ENCODE measurements at regions not wholly inside any gene's neighbourhood (a gene's known extent, or its start where the extent isn't known, plus 50 kb on each side); places are given as distances from the start of the nearest gene placed in this dataset.

GRCh38 chr5:125506124-125506523, 759.7 kb upstream of the ZNF608 start:
- no peak for DNase-seq (ENCODE audit: low spot score)

- no peak for DNase-seq (ENCODE audit: low spot score)
Measured at GRCh38 chr5:125508225-125508624, 761.8 kb upstream of the ZNF608 start.

GRCh38 chr5:125510651-125511050, 764.2 kb upstream of the ZNF608 start:
- no peak for DNase-seq (ENCODE audit: low spot score)

- DNase-seq (ENCODE audit: low spot score), result no peak
Measured at GRCh38 chr5:125517973-125518550, 771.6 kb upstream of the ZNF608 start.

DNA sequence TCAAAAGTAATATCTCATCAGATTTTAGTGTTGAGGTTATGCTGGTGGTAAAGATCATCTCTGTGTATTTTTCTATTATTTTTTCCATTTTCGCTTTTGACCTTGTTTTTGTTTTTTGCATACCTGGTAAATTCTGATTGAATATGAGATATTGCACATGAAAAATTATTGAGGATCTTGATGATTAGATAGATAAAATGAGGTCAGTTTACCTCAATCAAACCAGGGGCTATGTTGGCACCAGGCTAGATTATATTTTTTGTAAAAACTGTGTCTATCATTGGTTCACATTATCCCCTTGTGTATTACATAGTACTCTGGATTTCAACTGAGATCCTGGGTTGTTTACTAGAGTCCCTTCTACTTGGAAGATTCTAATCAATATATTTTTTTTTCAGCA, 774.9 kb upstream of the ZNF608 start:
- DNase-seq (ENCODE audit: low spot score), result no peak

- DNase-seq (ENCODE audit: low spot score), result no peak
Measured at GRCh38 chr5:125525356-125525755, 778.9 kb upstream of the ZNF608 start.

- no peak for DNase-seq (ENCODE audit: low spot score)
Measured at GRCh38 chr5:125526966-125527365, 780.5 kb upstream of the ZNF608 start.

- no peak for DNase-seq (ENCODE audit: low spot score)
Measured at GRCh38 chr5:125528881-125529280, 782.4 kb upstream of the ZNF608 start.

GRCh38 chr5:125530833-125531615, 784.6 kb upstream of the ZNF608 start:
- DNase-seq (ENCODE audit: low spot score), result no peak

- no peak for DNase-seq (ENCODE audit: low spot score)
Measured at GRCh38 chr5:125536095-125536494, 789.7 kb upstream of the ZNF608 start.

GRCh38 chr5:125536582-125536981, 790.1 kb upstream of the ZNF608 start:
- DNase-seq (ENCODE audit: low spot score), result no peak

- DNase-seq (ENCODE audit: low spot score), result no peak
Measured at GRCh38 chr5:125537661-125538060, 791.2 kb upstream of the ZNF608 start.

GRCh38 chr5:125538469-125538868, 792.0 kb upstream of the ZNF608 start:
- DNase-seq (ENCODE audit: low spot score), result no peak

DNA sequence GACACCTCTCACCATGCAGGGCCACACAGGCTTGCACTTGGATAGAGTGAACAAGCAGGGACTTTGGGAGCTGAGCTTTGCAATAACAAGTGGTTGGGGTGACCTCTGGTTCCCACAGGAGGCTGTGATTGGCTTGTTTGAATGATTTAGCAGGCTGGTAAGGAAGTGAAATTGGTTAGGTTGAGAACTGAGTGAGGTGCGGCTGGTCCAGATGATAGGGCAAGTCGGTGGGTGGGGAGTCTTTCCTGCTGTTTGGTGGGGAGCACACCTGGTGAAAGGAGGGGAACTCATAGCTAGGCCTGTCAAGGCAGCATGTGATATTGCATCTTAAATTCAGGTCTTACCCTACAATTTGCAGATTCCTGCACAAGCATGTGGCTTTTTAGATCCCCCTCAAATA, 794.6 kb upstream of the ZNF608 start:
- no peak for DNase-seq (ENCODE audit: low spot score)

DNA sequence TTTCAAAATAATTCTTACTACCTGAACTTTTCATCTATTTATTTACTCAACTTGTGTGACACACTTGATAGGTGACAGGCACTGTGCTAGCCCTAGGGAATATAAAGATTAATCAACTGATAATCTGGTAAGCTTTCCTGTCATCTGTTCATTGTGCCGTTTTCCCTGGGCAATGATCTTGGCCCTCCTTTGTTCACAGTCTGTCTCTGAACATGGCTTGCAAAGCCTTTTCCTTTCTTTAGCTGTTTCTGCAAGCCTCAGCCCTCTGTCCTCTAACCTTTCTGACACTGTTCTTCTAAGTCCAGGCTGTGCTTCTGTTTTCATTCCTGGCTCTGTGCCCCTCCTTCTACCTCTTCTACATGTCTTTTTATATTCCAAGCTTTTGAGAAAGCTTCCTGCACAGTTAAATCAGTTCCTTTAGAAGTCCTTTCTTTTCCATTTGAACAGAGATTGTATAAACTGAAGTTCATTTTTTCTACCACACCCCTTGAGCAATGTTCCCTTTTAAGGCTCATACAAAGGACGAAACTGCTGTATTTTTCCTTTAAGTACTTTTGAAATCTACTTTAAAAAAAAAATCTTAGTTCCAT, 803.0 kb upstream of the ZNF608 start:
- no peak for DNase-seq (ENCODE audit: low spot score)

- DNase-seq (ENCODE audit: low spot score), result no peak
Measured at GRCh38 chr5:125550274-125550673, 803.8 kb upstream of the ZNF608 start.

- DNase-seq (ENCODE audit: low spot score), result no peak
Measured at GRCh38 chr5:125551246-125551645, 804.8 kb upstream of the ZNF608 start.

GRCh38 chr5:125551797-125552196, 805.4 kb upstream of the ZNF608 start:
- no peak for DNase-seq (ENCODE audit: low spot score)

GRCh38 chr5:125552486-125552885, 806.0 kb upstream of the ZNF608 start:
- no peak for DNase-seq (ENCODE audit: low spot score)

DNA sequence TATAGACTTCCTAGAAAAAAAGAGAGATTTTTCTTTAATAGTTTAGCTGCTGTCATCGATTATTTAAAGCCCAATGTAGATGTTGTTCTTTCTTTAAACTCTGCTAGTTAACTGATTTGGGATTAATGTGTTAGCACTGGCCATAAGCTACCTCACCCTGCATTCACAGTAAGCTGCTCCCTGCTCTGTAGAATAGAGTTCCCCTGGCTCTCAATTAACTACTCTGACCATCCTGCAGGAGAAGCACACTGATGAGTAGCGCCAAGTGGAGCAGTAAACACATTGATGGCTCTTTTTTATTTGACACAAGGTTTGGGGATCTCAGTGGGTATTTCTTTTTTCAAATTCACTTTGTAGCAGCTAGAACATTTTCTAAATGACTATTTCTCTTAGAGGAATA, 807.9 kb upstream of the ZNF608 start:
- no peak for DNase-seq (ENCODE audit: low spot score)

- DNase-seq (ENCODE audit: low spot score), result no peak
Measured at GRCh38 chr5:125555591-125555990, 809.2 kb upstream of the ZNF608 start.

DNA sequence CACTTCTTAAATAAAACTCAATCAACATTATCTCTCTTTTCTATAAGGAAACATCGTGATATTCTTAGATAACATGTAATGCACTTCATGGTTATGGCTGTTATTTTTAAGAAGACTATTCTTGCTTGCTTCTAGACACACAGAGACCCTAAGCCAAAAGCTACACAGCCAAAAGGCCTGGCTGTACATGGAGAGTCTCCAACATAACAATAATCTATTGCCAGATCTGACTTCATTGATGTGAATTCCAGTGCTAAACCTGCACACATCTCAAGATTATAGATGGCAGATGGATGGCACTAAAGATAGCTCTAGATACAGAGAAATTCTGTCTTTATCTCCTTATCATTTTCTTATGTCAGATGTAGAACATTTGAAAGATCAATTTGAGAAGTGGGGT, 811.6 kb upstream of the ZNF608 start:
- no peak for DNase-seq (ENCODE audit: low spot score)

- no peak for DNase-seq (ENCODE audit: low spot score)
Measured at GRCh38 chr5:125558466-125558865, 812.0 kb upstream of the ZNF608 start.

- no peak for DNase-seq (ENCODE audit: low spot score)
Measured at GRCh38 chr5:125559296-125559695, 812.9 kb upstream of the ZNF608 start.
